Neural cell (in vitro differentiated cells): ENCODE measurements at regions not wholly inside any gene's neighbourhood (a gene's known extent, or its start where the extent isn't known, plus 50 kb on each side); places are given as distances from the start of the nearest gene placed in this dataset.

Source experiments
- EP300 ChIP-seq: fragments of 450-650 bp; conservative IDR thresholded peaks from 2 replicates; pipeline ENCODE4 v1.6.1; 2014; ENCODE audit warnings: antibody characterized with exemption, mild to moderate bottlenecking, moderate library complexity; ENCODE audit not compliant: poor library complexity, severe bottlenecking
- EZH2 ChIP-seq: fragments of 200-600, 300-800 bp; shearing (Covaris generic), sonication (generic); IDR thresholded peaks from 2 replicates; pipeline ENCODE4 v1.6.1; 2014; ENCODE audit warnings: antibody characterized with exemption, low read length, borderline replicate concordance, mild to moderate bottlenecking; ENCODE audit not compliant: insufficient read depth, poor library complexity, severe bottlenecking
- MXI1 ChIP-seq: fragments of 450-650 bp; conservative IDR thresholded peaks from 2 replicates; pipeline ENCODE4 v1.6.1; 2014; ENCODE audit warnings: antibody characterized with exemption, mild to moderate bottlenecking; ENCODE audit not compliant: poor library complexity, severe bottlenecking
- POLR2AphosphoS5 ChIP-seq: IDR thresholded peaks from 2 replicates; pipeline ENCODE4 v1.6.1; 2012
- SMC3 ChIP-seq: fragments of 450-650 bp; conservative IDR thresholded peaks from 2 replicates; pipeline ENCODE4 v1.6.1; 2014; ENCODE audit warnings: antibody characterized with exemption, mild to moderate bottlenecking, moderate library complexity; ENCODE audit not compliant: poor library complexity
- TAF1 ChIP-seq: IDR thresholded peaks from 2 replicates; pipeline ENCODE4 v1.6.1; 2012; ENCODE audit warnings: low read depth
- TF ChIP-seq, protein P1 (sequence below): IDR thresholded peaks from 2 replicates; pipeline ENCODE4 v1.6.1; 2012; ENCODE audit warnings: borderline replicate concordance
- TF ChIP-seq, protein P2 (sequence below): fragments of 450-650 bp; IDR thresholded peaks from 2 replicates; pipeline ENCODE4 v1.5.1; 2014; ENCODE audit warnings: antibody characterized with exemption, mild to moderate bottlenecking, moderate library complexity; ENCODE audit not compliant: poor library complexity, severe bottlenecking

DNA sequence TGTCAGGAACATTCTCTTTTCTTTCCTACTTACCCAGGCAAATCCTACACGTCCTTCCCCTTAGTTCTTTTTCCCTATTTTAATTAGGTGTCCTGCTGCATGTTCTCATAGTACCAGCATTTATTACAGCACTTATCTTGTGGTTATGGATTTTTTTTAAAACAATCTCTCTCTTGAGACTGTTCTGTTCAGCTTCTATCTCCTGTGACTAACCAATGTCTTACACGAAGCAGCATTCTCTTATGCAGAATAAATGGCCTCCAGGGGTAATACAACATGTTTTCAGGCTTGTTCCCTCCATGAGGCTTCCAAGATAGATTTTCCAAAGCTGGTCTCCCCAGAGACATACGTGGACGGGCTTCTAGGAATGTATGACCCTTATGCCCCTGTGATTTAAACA lies 1096.1 kb upstream of the CELF2 start:
- TF ChIP-seq, protein P1, sequence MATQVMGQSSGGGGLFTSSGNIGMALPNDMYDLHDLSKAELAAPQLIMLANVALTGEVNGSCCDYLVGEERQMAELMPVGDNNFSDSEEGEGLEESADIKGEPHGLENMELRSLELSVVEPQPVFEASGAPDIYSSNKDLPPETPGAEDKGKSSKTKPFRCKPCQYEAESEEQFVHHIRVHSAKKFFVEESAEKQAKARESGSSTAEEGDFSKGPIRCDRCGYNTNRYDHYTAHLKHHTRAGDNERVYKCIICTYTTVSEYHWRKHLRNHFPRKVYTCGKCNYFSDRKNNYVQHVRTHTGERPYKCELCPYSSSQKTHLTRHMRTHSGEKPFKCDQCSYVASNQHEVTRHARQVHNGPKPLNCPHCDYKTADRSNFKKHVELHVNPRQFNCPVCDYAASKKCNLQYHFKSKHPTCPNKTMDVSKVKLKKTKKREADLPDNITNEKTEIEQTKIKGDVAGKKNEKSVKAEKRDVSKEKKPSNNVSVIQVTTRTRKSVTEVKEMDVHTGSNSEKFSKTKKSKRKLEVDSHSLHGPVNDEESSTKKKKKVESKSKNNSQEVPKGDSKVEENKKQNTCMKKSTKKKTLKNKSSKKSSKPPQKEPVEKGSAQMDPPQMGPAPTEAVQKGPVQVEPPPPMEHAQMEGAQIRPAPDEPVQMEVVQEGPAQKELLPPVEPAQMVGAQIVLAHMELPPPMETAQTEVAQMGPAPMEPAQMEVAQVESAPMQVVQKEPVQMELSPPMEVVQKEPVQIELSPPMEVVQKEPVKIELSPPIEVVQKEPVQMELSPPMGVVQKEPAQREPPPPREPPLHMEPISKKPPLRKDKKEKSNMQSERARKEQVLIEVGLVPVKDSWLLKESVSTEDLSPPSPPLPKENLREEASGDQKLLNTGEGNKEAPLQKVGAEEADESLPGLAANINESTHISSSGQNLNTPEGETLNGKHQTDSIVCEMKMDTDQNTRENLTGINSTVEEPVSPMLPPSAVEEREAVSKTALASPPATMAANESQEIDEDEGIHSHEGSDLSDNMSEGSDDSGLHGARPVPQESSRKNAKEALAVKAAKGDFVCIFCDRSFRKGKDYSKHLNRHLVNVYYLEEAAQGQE: no peak
- TF ChIP-seq EP300: no peak
- TF ChIP-seq, protein P2, sequence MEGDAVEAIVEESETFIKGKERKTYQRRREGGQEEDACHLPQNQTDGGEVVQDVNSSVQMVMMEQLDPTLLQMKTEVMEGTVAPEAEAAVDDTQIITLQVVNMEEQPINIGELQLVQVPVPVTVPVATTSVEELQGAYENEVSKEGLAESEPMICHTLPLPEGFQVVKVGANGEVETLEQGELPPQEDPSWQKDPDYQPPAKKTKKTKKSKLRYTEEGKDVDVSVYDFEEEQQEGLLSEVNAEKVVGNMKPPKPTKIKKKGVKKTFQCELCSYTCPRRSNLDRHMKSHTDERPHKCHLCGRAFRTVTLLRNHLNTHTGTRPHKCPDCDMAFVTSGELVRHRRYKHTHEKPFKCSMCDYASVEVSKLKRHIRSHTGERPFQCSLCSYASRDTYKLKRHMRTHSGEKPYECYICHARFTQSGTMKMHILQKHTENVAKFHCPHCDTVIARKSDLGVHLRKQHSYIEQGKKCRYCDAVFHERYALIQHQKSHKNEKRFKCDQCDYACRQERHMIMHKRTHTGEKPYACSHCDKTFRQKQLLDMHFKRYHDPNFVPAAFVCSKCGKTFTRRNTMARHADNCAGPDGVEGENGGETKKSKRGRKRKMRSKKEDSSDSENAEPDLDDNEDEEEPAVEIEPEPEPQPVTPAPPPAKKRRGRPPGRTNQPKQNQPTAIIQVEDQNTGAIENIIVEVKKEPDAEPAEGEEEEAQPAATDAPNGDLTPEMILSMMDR: no peak
- TF ChIP-seq POLR2AphosphoS5: no peak
- no peak for TF ChIP-seq SMC3
- no peak for TF ChIP-seq EZH2
- TF ChIP-seq MXI1: no peak
- no peak for TF ChIP-seq TAF1
